ENCODE measurements at regions not wholly inside any gene's neighbourhood (a gene's known extent, or its start where the extent isn't known, plus 50 kb on each side); places are given as distances from the start of the nearest gene placed in this dataset.

- TF ChIP-seq ZKSCAN5 (CRISPR knock-in tag; IDR thresholded peaks at IDR 0.05) (no peak), ZSCAN31 (CRISPR knock-in tag; IDR thresholded peaks at IDR 0.05; ENCODE audit: low read depth) (no peak), HOXA3 (CRISPR knock-in tag; IDR thresholded peaks at IDR 0.05) (no peak), ERF (CRISPR knock-in tag; IDR thresholded peaks at IDR 0.05) (no peak), ZBTB10 (CRISPR knock-in tag; IDR thresholded peaks at IDR 0.05; ENCODE audit: borderline replicate concordance) (no peak), THAP8 (CRISPR knock-in tag; IDR thresholded peaks at IDR 0.05; ENCODE audit: borderline replicate concordance) (no peak), ZNF629 (CRISPR knock-in tag; conservative IDR thresholded peaks at IDR 0.05) (no peak), ZNF713 (CRISPR knock-in tag; IDR thresholded peaks at IDR 0.05) (no peak), ZNF879 (CRISPR knock-in tag; IDR thresholded peaks at IDR 0.05) (no peak), ZNF343 (CRISPR knock-in tag; IDR thresholded peaks at IDR 0.05) (no peak), SMC3 (IDR thresholded peaks at IDR 0.05; ENCODE audit: low read length) (no peak), ZFP41 (CRISPR knock-in tag; IDR thresholded peaks at IDR 0.05; ENCODE audit: borderline replicate concordance) (no peak)
Observed at GRCh38 chr17:34075076-34075475, 180.0 kb upstream of the CCL2 start (continued).

Data from HepG2 (cell line).